K562 (cell line): ENCODE measurements at regions not wholly inside any gene's neighbourhood (a gene's known extent, or its start where the extent isn't known, plus 50 kb on each side); places are given as distances from the start of the nearest gene placed in this dataset.
A peak's percentile ranks its signal among the peaks of the same experiment; 100 is the strongest.

Experiments
- CC2D1A ChIP-seq: fragments of 450-650 bp; IDR thresholded peaks from 2 replicates; pipeline ENCODE4 v1.6.1; 2017; ENCODE audit warnings: mild to moderate bottlenecking
- CEBPZ ChIP-seq: fragments of 150-350 bp; IDR thresholded peaks from 2 replicates; pipeline ENCODE4 v1.6.1; 2014; ENCODE audit warnings: low read depth, mild to moderate bottlenecking, low read length, borderline replicate concordance
- HMG20B ChIP-seq: fragments of 250-450 bp; sonication (Bioruptor Pico); IDR thresholded peaks from 2 replicates; pipeline ENCODE4 v1.5.0; 2021; ENCODE audit warnings: mild to moderate bottlenecking
- MCM7 ChIP-seq, 2 experiments: fragments of 450-650 bp; IDR thresholded peaks; 2 replicates each; pipeline ENCODE4 v1.6.1; 2016 to 2018
- NFE2L1 ChIP-seq: fragments of 450-650 bp; IDR thresholded peaks from 2 replicates; pipeline ENCODE4 v1.6.1; 2016; ENCODE audit warnings: missing genetic modification characterization, low read depth, mild to moderate bottlenecking, missing compliant biosample characterization, moderate library complexity, borderline replicate concordance
- POLR2B ChIP-seq: fragments of 450-650 bp; IDR thresholded peaks from 2 replicates; pipeline ENCODE4 v1.6.1; 2018; ENCODE audit warnings: low read depth; ENCODE audit not compliant: partially characterized antibody
- PREB ChIP-seq: sonication (generic); formaldehyde crosslinking; IDR thresholded peaks from 2 replicates; pipeline ENCODE4 v1.8.1; 2023; ENCODE audit warnings: mild to moderate bottlenecking, missing genetic modification reagents
- RBM22 ChIP-seq: fragments of 200-400 bp; formaldehyde crosslinking; IDR thresholded peaks from 2 replicates; pipeline ENCODE4 v1.6.1; 2018; ENCODE audit warnings: low read length, low read depth; ENCODE audit not compliant: poor library complexity, severe bottlenecking
- RUNX1 ChIP-seq: sonication (generic); IDR thresholded peaks from 2 replicates; pipeline ENCODE4 v1.6.1; 2016; ENCODE audit warnings: antibody characterized with exemption, low read depth
- SMAD4 ChIP-seq: fragments of 250-450 bp; sonication (Bioruptor Pico); conservative IDR thresholded peaks from 2 replicates; pipeline ENCODE4 v1.8.0; 2021; ENCODE audit warnings: inconsistent platforms, mild to moderate bottlenecking, moderate library complexity
- SRF ChIP-seq, 2 experiments: fragments of 250-450, 450-650 bp in 1 of 2; sonication (Bioruptor Pico) in 1 of 2; sonication (generic) in 1 of 2; formaldehyde crosslinking; IDR thresholded peaks; 2 replicates each; pipeline versions ENCODE4 v1.5.0 to v1.5.1; 2020 to 2022; ENCODE audit warnings: mild to moderate bottlenecking in 1 of 2, missing genetic modification reagents in 1 of 2
- SRSF1 ChIP-seq: fragments of 200-400 bp; formaldehyde crosslinking; IDR thresholded peaks from 2 replicates; pipeline ENCODE4 v1.6.1; 2017; ENCODE audit warnings: mild to moderate bottlenecking, low read depth, low read length, moderate library complexity
- TBP ChIP-seq: optimal IDR thresholded peaks from 2 replicates; pipeline ENCODE3; 2011; ENCODE audit warnings: low read depth, low read length, improper control_type of control experiment
- ZNF696 ChIP-seq: fragments of 250-450 bp; sonication (Bioruptor Pico); conservative IDR thresholded peaks from 2 replicates; pipeline ENCODE4 v1.4.0; 2020; ENCODE audit warnings: mild to moderate bottlenecking, moderate library complexity
- TF ChIP-seq, protein P1 (sequence below): fragments of 250-450 bp; sonication (Bioruptor Pico); IDR thresholded peaks from 2 replicates; pipeline ENCODE4 v1.8.0; 2021; ENCODE audit warnings: moderate library complexity, mild to moderate bottlenecking, inconsistent platforms
- TF ChIP-seq, protein P2 (sequence below): fragments of 250-450 bp; sonication (Bioruptor Pico); IDR thresholded peaks from 2 replicates; pipeline ENCODE4 v1.5.1; 2021; ENCODE audit warnings: mild to moderate bottlenecking

DNA sequence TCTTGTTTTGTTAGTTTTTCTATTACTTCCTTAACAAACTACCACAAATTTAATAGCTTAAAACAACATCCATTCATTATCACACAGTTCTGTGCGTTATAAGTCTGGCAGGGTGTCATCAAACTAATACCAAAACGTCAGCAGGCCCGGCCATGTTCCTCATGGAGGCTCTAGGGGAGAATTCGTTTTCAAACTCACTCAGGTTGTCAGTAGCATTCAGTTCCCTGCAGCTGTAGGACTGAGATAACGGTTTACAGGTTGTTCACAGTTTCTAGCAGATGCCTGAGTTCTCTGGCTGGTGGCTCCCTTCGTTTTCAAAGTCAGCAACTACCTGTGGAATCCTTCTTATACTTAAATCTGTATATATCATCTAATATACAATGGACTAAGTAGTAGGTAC, 72.5 kb upstream of the PRSS16 start (continued):
- TF ChIP-seq POLR2B (no peak), CC2D1A (no peak), CEBPZ (no peak), NFE2L1 (tag) (no peak), ZNF696 (CRISPR knock-in tag) (no peak), SRF (CRISPR knock-in tag; IDR thresholded peaks at IDR 0.05) (no peak), HMG20B (CRISPR knock-in tag) (no peak), PREB (no peak), TBP (no peak), SRSF1 (no peak), MCM7 (IDR thresholded peaks at IDR 0.05) (no peak), RUNX1 (no peak), SMAD4 (CRISPR knock-in tag) (0 out of 2 replicates have a peak, but pooled peaks have one; percentile 13), RBM22 (no peak)
- TF ChIP-seq, protein P1, sequence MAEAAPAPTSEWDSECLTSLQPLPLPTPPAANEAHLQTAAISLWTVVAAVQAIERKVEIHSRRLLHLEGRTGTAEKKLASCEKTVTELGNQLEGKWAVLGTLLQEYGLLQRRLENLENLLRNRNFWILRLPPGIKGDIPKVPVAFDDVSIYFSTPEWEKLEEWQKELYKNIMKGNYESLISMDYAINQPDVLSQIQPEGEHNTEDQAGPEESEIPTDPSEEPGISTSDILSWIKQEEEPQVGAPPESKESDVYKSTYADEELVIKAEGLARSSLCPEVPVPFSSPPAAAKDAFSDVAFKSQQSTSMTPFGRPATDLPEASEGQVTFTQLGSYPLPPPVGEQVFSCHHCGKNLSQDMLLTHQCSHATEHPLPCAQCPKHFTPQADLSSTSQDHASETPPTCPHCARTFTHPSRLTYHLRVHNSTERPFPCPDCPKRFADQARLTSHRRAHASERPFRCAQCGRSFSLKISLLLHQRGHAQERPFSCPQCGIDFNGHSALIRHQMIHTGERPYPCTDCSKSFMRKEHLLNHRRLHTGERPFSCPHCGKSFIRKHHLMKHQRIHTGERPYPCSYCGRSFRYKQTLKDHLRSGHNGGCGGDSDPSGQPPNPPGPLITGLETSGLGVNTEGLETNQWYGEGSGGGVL (CRISPR knock-in tag), result no peak
- TF ChIP-seq, protein P2, sequence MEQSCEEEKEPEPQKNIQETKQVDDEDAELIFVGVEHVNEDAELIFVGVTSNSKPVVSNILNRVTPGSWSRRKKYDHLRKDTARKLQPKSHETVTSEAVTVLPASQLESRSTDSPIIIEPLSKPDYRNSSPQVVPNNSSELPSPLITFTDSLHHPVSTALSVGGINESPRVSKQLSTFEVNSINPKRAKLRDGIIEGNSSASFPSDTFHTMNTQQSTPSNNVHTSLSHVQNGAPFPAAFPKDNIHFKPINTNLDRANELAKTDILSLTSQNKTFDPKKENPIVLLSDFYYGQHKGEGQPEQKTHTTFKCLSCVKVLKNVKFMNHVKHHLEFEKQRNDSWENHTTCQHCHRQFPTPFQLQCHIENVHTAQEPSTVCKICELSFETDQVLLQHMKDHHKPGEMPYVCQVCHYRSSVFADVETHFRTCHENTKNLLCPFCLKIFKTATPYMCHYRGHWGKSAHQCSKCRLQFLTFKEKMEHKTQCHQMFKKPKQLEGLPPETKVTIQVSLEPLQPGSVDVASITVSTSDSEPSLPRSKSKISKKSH (CRISPR knock-in tag), result no peak
